Suprapubic skin (tissue), 4 donors: ENCODE measurements at regions not wholly inside any gene's neighbourhood (a gene's known extent, or its start where the extent isn't known, plus 50 kb on each side); places are given as distances from the start of the nearest gene placed in this dataset.

Experiments used
- CTCF ChIP-seq, 2 donors: fragments of 200-600 bp in 1 of 2; fragments of 450-650 bp in 1 of 2; sonication (generic) in 1 of 2; IDR thresholded peaks; one replicate each; pipeline ENCODE4 v1.5.1; 2016 to 2019; ENCODE audit warnings: antibody characterized with exemption in 2 of 2, mild to moderate bottlenecking in 1 of 2, moderate library complexity in 1 of 2
- EP300 ChIP-seq: sonication (generic); formaldehyde crosslinking; IDR thresholded peaks from one replicate; pipeline ENCODE4 v1.6.1; 2017; ENCODE audit warnings: antibody characterized with exemption
- POLR2A ChIP-seq, 2 donors: fragments of 450-650 bp; IDR thresholded peaks; one replicate each; pipeline ENCODE4 v1.6.1; 2017; ENCODE audit warnings: antibody characterized with exemption in 2 of 2, mild to moderate bottlenecking in 2 of 2, moderate library complexity in 2 of 2
- POLR2AphosphoS5 ChIP-seq, 3 donors: sonication (generic); formaldehyde crosslinking; IDR thresholded peaks; one replicate each; pipeline ENCODE4 v1.6.1; 2017; ENCODE audit warnings: antibody characterized with exemption in 3 of 3

GRCh38 chr5:15368835-15369234 is 131.1 kb upstream of the FBXL7 start:
- TF ChIP-seq CTCF (IDR thresholded peaks at IDR 0.05) (no peak), POLR2AphosphoS5 (IDR thresholded peaks at IDR 0.05) (no peak), POLR2A (IDR thresholded peaks at IDR 0.05) (no peak), EP300 (no peak)
